ENCODE measurements at regions not wholly inside any gene's neighbourhood (a gene's known extent, or its start where the extent isn't known, plus 50 kb on each side); places are given as distances from the start of the nearest gene placed in this dataset.
A peak's percentile ranks its signal among the peaks of the same experiment; 100 is the strongest.

- DNase-seq = no peak
- no peaks in the 10 kb centered on the region for H3K36me3 ChIP-seq (replicated peaks)
- in situ Hi-C loops (cut with HindIII; ENCODE audit: low pct_ligation_motif_present, low sequenced_read_pairs) = no loop called here
- no peaks in the 10 kb centered on the region for H3K27me3 ChIP-seq (replicated peaks)
- H3K27ac ChIP-seq = no peak overlapping the region
- H3K4me3 ChIP-seq (ENCODE audit: low read depth, low read length) = no peak overlapping the region
- no peak for TF ChIP-seq CTCF (IDR thresholded peaks at IDR 0.05; ENCODE audit: low read depth, low read length, missing control alignments)
Observed at GRCh38 chr7:16359216-16359615, 62.1 kb downstream of the CRPPA start.

- in situ Hi-C loops (cut with HindIII; ENCODE audit: low pct_ligation_motif_present, low sequenced_read_pairs) = no loop called here
- Histone ChIP-seq H3K27me3 (replicated peaks) (no peaks in the 10 kb centered on the region), H3K27ac (no peak overlapping the region), H3K4me3 (ENCODE audit: low read depth, low read length) (no peak overlapping the region), H3K36me3 (replicated peaks) (no peaks in the 10 kb centered on the region)
- no peak for TF ChIP-seq CTCF (IDR thresholded peaks at IDR 0.05; ENCODE audit: low read depth, low read length, missing control alignments)
- DNase-seq = no peak
Observed at GRCh38 chr7:16357921-16358320, 63.4 kb downstream of the CRPPA start.

- no peaks in the 10 kb centered on the region for H3K27me3 ChIP-seq (replicated peaks)
- in situ Hi-C loops (cut with HindIII; ENCODE audit: low pct_ligation_motif_present, low sequenced_read_pairs) = no loop called here
- DNase-seq = no peak
- no peak overlapping the region for H3K4me3 ChIP-seq (ENCODE audit: low read depth, low read length)
- no peak overlapping the region for H3K27ac ChIP-seq
- H3K36me3 ChIP-seq (replicated peaks) = no peaks in the 10 kb centered on the region
- TF ChIP-seq CTCF (IDR thresholded peaks at IDR 0.05; ENCODE audit: low read depth, low read length, missing control alignments) = no peak
Observed at GRCh38 chr7:16357474-16357873, 63.9 kb downstream of the CRPPA start.

- TF ChIP-seq CTCF (IDR thresholded peaks at IDR 0.05; ENCODE audit: low read depth, low read length, missing control alignments) = no peak
- Histone ChIP-seq H3K36me3 (replicated peaks) (no peaks in the 10 kb centered on the region), H3K27me3 (replicated peaks) (no peaks in the 10 kb centered on the region), H3K27ac (no peak overlapping the region), H3K4me3 (ENCODE audit: low read depth, low read length) (no peak overlapping the region)
- in situ Hi-C loops (cut with HindIII; ENCODE audit: low pct_ligation_motif_present, low sequenced_read_pairs) = no loop called here
- DNase-seq = peak; percentile 9
Observed at GRCh38 chr7:16356301-16356958, 64.9 kb downstream of the CRPPA start.

GRCh38 chr7:16354573-16354972 is 66.8 kb downstream of the CRPPA start:
- TF ChIP-seq CTCF (IDR thresholded peaks at IDR 0.05; ENCODE audit: low read depth, low read length, missing control alignments) = no peak
- Histone ChIP-seq H3K27me3 (replicated peaks) (no peaks in the 10 kb centered on the region), H3K36me3 (replicated peaks) (no peaks in the 10 kb centered on the region), H3K4me3 (ENCODE audit: low read depth, low read length) (no peak overlapping the region), H3K27ac (no peak overlapping the region)
- DNase-seq = no peak
- in situ Hi-C loops (cut with HindIII; ENCODE audit: low pct_ligation_motif_present, low sequenced_read_pairs) = no loop called here

DNA sequence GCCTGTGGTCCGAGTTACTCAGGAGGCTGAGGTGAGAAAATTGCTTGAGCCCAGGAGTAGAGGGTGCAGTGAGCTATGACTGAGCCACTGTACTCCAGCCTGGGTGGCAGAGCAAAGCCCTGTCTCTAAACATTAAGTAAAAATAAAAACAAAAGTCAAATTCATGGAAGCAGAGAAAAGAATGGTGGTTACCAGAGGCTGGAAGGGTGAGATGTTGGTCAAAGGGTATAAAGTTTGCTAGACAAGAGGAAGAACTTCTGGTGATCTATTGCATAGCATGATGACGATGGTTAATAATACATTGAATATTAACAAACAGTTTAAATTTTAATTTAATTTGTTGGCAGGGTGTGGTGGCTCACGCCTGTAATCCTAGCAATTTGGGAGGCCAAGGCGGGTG is 68.1 kb downstream of the CRPPA start:
- no peaks in the 10 kb centered on the region for H3K27me3 ChIP-seq (replicated peaks)
- H3K36me3 ChIP-seq (replicated peaks) = no peaks in the 10 kb centered on the region
- TF ChIP-seq CTCF (IDR thresholded peaks at IDR 0.05; ENCODE audit: low read depth, low read length, missing control alignments) = no peak
- H3K4me3 ChIP-seq (ENCODE audit: low read depth, low read length) = no peak overlapping the region
- no peak for DNase-seq
- in situ Hi-C loops (cut with HindIII; ENCODE audit: low pct_ligation_motif_present, low sequenced_read_pairs) = no loop called here
- H3K27ac ChIP-seq = no peak overlapping the region
